Osteocyte (in vitro differentiated cells): ENCODE measurements at regions not wholly inside any gene's neighbourhood (a gene's known extent, or its start where the extent isn't known, plus 50 kb on each side); places are given as distances from the start of the nearest gene placed in this dataset.

Source experiments
- DNase-seq: peaks from one replicate; pipeline ENCODE4 v3.0.0; 2021; ENCODE audit warnings: mixed read lengths; ENCODE audit not compliant: unreplicated experiment; ENCODE audit errors: extremely low spot score
- H3K27ac Mint-ChIP-seq: one replicate; pipeline ENCODE4 v1.8.0; 2021; ENCODE audit warnings: mild to moderate bottlenecking, mixed read lengths; ENCODE audit not compliant: unreplicated experiment
- H3K27me3 Mint-ChIP-seq: one replicate; pipeline ENCODE4 v1.8.0; 2021; ENCODE audit warnings: mixed read lengths; ENCODE audit not compliant: unreplicated experiment
- H3K36me3 Mint-ChIP-seq: one replicate; pipeline ENCODE4 v1.8.0; 2021; ENCODE audit warnings: mixed read lengths; ENCODE audit not compliant: unreplicated experiment
- H3K4me1 Mint-ChIP-seq: one replicate; pipeline ENCODE4 v1.8.0; 2021; ENCODE audit warnings: mixed read lengths; ENCODE audit not compliant: unreplicated experiment
- H3K4me3 Mint-ChIP-seq: one replicate; pipeline ENCODE4 v1.8.0; 2021; ENCODE audit warnings: mild to moderate bottlenecking, moderate library complexity, mixed read lengths; ENCODE audit not compliant: unreplicated experiment
- H3K9me3 Mint-ChIP-seq: one replicate; pipeline ENCODE4 v1.8.0; 2021; ENCODE audit warnings: mixed read lengths; ENCODE audit not compliant: unreplicated experiment
- CTCF ChIP-seq: fragments of 200-600 bp; sonication (generic); IDR thresholded peaks from 2 replicates; pipeline ENCODE4 v1.5.0; 2021; ENCODE audit warnings: antibody characterized with exemption, mild to moderate bottlenecking, moderate library complexity

- Mint-ChIP-seq H3K27me3 (no peaks in the 10 kb centered on the region), H3K4me3 (no peak overlapping the region)
- TF ChIP-seq CTCF: no peak
Observed at GRCh38 chr2:88942798-88943197, 251.3 kb downstream of the RPIA start.

GRCh38 chr2:88949336-88949735, 257.9 kb downstream of the RPIA start:
- Mint-ChIP-seq H3K4me3 (no peak overlapping the region), H3K27me3 (no peaks in the 10 kb centered on the region), H3K27ac (no peak overlapping the region), H3K36me3 (no peaks in the 10 kb centered on the region), H3K4me1 (no peaks in the 10 kb centered on the region), H3K9me3 (peaks cover 10% of the 10 kb centered on the region)
- no peak for TF ChIP-seq CTCF
- no peak for DNase-seq

More at GRCh38 chr2:88942798-88943197, 251.3 kb downstream of the RPIA start:
- Mint-ChIP-seq H3K36me3 (no peaks in the 10 kb centered on the region), H3K4me1 (no peaks in the 10 kb centered on the region), H3K27ac (no peak overlapping the region), H3K9me3 (peaks cover 4% of the 10 kb centered on the region)
- no peak for DNase-seq

- Mint-ChIP-seq H3K36me3 (no peaks in the 10 kb centered on the region), H3K9me3 (peaks cover 11% of the 10 kb centered on the region), H3K27me3 (no peaks in the 10 kb centered on the region), H3K27ac (no peak overlapping the region), H3K4me3 (no peak overlapping the region), H3K4me1 (no peaks in the 10 kb centered on the region)
- no peak for TF ChIP-seq CTCF
- no peak for DNase-seq
Observed at GRCh38 chr2:88950010-88950409, 258.5 kb downstream of the RPIA start.

GRCh38 chr2:88955607-88956006, 264.1 kb downstream of the RPIA start:
- peaks cover 11% of the 10 kb centered on the region for H3K9me3 Mint-ChIP-seq
- no peak overlapping the region for H3K27ac Mint-ChIP-seq

More at GRCh38 chr2:88955607-88956006, 264.1 kb downstream of the RPIA start:
- DNase-seq: no peak
- H3K4me1 Mint-ChIP-seq: no peaks in the 10 kb centered on the region
- no peak overlapping the region for H3K4me3 Mint-ChIP-seq
- no peaks in the 10 kb centered on the region for H3K27me3 Mint-ChIP-seq
- TF ChIP-seq CTCF: no peak
- no peaks in the 10 kb centered on the region for H3K36me3 Mint-ChIP-seq
